ENCODE measurements at regions not wholly inside any gene's neighbourhood (a gene's known extent, or its start where the extent isn't known, plus 50 kb on each side); places are given as distances from the start of the nearest gene placed in this dataset.

DNA sequence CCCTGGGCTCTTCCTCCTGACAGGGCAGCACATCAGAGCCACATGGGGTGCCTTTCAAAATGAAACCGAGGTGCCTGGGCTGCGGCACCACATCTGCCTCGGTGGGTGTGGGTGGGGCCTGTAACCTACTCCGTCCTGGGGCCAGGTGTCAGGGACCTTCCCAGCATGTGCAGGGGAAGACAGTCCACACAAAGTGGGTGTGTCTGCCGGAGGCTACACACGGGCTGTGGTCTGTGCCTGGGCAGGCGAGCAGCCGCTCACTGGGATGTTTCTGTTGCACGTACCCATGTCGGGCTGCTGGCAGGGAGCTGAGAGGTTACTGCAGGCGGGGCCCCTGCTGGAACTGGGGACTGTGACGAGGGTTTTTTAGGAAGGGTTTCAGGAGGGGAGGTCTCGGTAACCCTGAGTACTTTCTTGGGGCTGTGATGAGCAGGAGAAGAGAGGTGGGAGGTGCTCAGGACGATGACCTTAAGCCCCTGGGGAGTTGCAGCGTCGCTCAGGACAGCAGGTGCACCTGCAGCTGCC, 351.2 kb downstream of the SEC14L1 start:
- TF ChIP-seq CTCF (IDR thresholded peaks at IDR 0.05) (no peak), POLR2A (IDR thresholded peaks at IDR 0.05) (no peak), EP300 (IDR thresholded peaks at IDR 0.05; ENCODE audit: low read depth) (no peak), POLR2AphosphoS5 (IDR thresholded peaks at IDR 0.05) (no peak)

Measured in transverse colon (tissue), 4 donors.